ENCODE measurements at regions not wholly inside any gene's neighbourhood (a gene's known extent, or its start where the extent isn't known, plus 50 kb on each side); places are given as distances from the start of the nearest gene placed in this dataset.

DNA sequence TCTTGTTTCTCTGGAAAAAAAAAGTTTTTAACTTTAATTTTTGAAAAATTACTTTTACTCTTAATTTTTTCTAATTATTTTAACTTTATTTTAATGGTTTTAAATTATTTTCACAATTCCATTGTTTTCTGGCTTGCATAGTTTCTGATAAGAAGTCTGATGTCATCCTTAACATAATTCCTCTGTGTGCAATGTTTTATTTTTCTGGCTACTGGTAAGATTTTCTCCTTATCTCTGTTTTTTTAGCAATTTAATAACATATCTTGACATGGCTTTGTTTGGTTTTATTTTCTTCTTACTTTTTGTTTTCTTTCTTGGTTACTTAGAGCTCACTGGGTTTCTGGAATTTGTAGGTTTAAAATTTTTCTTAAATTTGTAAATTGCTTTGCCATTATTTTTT lies 114.8 kb downstream of the TBXT start:
- no peak for TF ChIP-seq POLR2A (IDR thresholded peaks at IDR 0.05)
- TF ChIP-seq, protein P1, sequence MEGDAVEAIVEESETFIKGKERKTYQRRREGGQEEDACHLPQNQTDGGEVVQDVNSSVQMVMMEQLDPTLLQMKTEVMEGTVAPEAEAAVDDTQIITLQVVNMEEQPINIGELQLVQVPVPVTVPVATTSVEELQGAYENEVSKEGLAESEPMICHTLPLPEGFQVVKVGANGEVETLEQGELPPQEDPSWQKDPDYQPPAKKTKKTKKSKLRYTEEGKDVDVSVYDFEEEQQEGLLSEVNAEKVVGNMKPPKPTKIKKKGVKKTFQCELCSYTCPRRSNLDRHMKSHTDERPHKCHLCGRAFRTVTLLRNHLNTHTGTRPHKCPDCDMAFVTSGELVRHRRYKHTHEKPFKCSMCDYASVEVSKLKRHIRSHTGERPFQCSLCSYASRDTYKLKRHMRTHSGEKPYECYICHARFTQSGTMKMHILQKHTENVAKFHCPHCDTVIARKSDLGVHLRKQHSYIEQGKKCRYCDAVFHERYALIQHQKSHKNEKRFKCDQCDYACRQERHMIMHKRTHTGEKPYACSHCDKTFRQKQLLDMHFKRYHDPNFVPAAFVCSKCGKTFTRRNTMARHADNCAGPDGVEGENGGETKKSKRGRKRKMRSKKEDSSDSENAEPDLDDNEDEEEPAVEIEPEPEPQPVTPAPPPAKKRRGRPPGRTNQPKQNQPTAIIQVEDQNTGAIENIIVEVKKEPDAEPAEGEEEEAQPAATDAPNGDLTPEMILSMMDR (IDR thresholded peaks at IDR 0.05), result no peak

All from lower leg skin (tissue), 3 donors.